ENCODE measurements at regions not wholly inside any gene's neighbourhood (a gene's known extent, or its start where the extent isn't known, plus 50 kb on each side); places are given as distances from the start of the nearest gene placed in this dataset.

DNA sequence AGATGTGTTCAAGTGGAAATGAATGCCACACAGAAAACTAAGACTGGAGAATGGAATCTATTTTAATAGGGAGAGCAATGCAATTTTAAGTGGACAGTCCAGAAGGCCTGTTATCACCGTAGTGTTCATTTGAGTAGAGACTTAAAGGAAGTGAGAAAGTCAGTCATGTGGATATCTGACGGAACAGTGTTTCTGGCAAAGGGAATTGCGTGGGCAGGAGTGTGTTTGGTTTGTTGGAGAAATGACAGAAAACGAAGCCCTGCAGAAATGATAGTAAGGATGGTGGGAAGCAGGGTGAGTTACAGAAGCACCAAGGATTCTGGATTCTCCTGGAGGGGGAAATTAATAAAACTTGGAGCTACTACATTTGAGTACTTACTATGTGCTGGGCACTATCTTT, 776.6 kb downstream of the MED13L start:
- no peak for TF ChIP-seq POLR2A (IDR thresholded peaks at IDR 0.05; ENCODE audit: extremely low read depth, insufficient read length)
- TF ChIP-seq MYC (IDR thresholded peaks at IDR 0.05; ENCODE audit: low read depth, low read length): no peak
- TF ChIP-seq, protein P1, sequence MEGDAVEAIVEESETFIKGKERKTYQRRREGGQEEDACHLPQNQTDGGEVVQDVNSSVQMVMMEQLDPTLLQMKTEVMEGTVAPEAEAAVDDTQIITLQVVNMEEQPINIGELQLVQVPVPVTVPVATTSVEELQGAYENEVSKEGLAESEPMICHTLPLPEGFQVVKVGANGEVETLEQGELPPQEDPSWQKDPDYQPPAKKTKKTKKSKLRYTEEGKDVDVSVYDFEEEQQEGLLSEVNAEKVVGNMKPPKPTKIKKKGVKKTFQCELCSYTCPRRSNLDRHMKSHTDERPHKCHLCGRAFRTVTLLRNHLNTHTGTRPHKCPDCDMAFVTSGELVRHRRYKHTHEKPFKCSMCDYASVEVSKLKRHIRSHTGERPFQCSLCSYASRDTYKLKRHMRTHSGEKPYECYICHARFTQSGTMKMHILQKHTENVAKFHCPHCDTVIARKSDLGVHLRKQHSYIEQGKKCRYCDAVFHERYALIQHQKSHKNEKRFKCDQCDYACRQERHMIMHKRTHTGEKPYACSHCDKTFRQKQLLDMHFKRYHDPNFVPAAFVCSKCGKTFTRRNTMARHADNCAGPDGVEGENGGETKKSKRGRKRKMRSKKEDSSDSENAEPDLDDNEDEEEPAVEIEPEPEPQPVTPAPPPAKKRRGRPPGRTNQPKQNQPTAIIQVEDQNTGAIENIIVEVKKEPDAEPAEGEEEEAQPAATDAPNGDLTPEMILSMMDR (IDR thresholded peaks at IDR 0.05; ENCODE audit: low read depth, low read length): no peak
- TF ChIP-seq, protein P2, sequence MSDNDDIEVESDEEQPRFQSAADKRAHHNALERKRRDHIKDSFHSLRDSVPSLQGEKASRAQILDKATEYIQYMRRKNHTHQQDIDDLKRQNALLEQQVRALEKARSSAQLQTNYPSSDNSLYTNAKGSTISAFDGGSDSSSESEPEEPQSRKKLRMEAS (IDR thresholded peaks at IDR 0.05; ENCODE audit: low read depth, low read length): no peak
- no peak for DNase-seq (ENCODE audit: low read depth)
- no peak overlapping the region for H3K4me3 ChIP-seq (ENCODE audit: low read depth, low read length)

DNA sequence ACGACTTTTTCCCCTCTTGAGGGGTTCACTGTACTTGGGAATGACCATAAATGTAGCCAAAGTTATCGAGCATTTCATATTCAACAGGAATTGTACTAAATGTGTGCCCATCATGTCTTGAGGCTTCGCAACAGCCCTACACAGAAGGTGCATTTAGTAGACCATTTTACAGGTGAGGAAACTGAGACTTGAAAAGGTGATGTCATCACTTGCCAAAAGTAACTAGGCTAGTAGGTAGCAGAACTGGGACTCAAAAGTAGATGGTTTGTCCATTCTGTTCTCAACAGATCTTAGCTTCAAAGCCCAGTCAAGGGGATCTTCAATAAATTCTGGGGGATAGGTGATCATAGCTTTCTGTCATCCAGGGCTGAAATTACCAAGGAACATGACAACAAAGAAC, 782.2 kb downstream of the MED13L start:
- DNase-seq (ENCODE audit: low read depth): no peak
- TF ChIP-seq POLR2A (IDR thresholded peaks at IDR 0.05; ENCODE audit: extremely low read depth, insufficient read length): no peak
- TF ChIP-seq, protein P1 (IDR thresholded peaks at IDR 0.05; ENCODE audit: low read depth, low read length): no peak
- TF ChIP-seq, protein P2 (IDR thresholded peaks at IDR 0.05; ENCODE audit: low read depth, low read length): no peak
- TF ChIP-seq MYC (IDR thresholded peaks at IDR 0.05; ENCODE audit: low read depth, low read length): no peak
- no peak overlapping the region for H3K4me3 ChIP-seq (ENCODE audit: low read depth, low read length)

DNA sequence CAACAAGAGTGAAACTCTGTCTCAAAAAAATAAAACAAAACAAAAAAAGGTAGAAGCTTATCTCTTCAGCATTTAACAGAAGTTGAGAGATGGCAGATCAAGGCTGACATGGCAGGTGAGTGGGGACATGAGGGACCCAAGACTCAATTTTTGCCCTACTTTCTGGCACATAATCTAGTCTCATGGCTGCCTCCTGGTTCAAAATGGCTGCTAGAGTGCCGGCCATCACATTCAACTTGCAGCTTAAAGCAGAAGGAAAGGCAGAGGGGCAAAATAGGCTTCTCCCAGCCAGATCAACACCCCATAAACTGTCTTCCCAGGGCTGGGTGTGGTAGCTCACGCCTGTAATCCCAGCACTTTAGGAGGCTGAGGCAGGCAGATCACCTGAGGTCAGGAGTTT, 784.9 kb downstream of the MED13L start:
- TF ChIP-seq, protein P2 (IDR thresholded peaks at IDR 0.05; ENCODE audit: low read depth, low read length): no peak
- TF ChIP-seq MYC (IDR thresholded peaks at IDR 0.05; ENCODE audit: low read depth, low read length) (no peak), POLR2A (IDR thresholded peaks at IDR 0.05; ENCODE audit: extremely low read depth, insufficient read length) (no peak)
- H3K4me3 ChIP-seq (ENCODE audit: low read depth, low read length): no peak overlapping the region
- no peak for DNase-seq (ENCODE audit: low read depth)

DNA sequence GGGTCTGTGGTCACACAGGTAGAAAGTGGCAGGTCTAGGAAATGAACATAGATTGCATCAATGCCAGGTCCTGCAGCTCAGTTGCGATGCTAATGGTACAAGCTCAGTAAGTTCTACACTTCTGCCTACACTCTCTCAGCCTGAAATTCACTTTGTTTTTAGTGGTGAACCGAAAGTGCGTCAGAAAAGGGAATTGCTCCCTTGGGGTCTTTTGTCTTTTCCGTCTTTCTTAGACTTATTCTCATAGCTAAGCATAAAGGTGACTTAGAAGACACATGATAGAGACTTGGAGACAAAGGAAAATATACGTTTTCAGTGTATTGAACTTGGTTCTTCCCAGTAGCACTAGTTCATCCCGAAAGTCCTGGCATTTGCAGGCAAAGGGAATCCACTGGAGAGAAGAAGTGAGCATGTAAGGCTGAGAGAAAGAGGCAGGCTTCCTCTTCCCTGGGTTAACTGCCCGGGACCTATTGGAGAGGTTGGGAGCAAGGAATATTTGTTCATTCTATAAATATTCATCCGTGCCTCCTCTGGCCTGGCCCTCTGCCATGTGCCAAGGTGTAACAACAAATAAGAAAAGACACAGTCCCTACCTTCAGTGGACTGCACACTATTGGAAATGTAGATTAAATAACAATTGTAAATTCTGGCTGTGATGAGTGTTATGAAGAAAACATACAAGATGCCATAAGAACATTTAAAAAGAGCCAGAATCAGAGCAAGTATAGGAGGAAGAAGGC, 785.8 kb downstream of the MED13L start:
- H3K4me3 ChIP-seq (ENCODE audit: low read depth, low read length): no peak overlapping the region
- no peak for DNase-seq (ENCODE audit: low read depth)
- no peak for TF ChIP-seq POLR2A (IDR thresholded peaks at IDR 0.05; ENCODE audit: extremely low read depth, insufficient read length)
- no peak for TF ChIP-seq MYC (IDR thresholded peaks at IDR 0.05; ENCODE audit: low read depth, low read length)
- TF ChIP-seq, protein P1 (IDR thresholded peaks at IDR 0.05; ENCODE audit: low read depth, low read length): no peak
- TF ChIP-seq, protein P2 (IDR thresholded peaks at IDR 0.05; ENCODE audit: low read depth, low read length): no peak

DNA sequence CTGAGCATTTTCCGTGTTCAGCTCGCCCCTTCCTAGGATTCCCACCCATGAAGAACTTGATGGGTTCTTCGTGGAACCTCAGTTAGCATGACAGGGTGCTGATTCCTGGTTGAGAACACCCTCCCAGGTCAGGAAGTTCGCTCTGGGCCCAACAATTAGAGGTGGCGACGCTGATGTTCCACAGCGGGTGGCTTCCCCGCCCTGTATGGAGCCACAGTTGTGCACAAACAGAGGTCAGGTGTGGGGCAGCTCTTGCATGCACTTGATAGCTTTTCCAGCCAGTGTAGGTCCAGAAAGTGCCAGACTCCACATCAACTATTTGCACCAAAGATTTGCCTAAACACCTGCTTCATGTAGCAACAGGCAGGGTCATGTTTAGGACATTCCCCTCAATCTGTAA, 788.2 kb downstream of the MED13L start:
- TF ChIP-seq, protein P1 (IDR thresholded peaks at IDR 0.05; ENCODE audit: low read depth, low read length): no peak
- TF ChIP-seq, protein P2 (IDR thresholded peaks at IDR 0.05; ENCODE audit: low read depth, low read length): no peak
- TF ChIP-seq POLR2A (IDR thresholded peaks at IDR 0.05; ENCODE audit: extremely low read depth, insufficient read length) (no peak), MYC (IDR thresholded peaks at IDR 0.05; ENCODE audit: low read depth, low read length) (no peak)
- H3K4me3 ChIP-seq (ENCODE audit: low read depth, low read length): no peak overlapping the region
- no peak for DNase-seq (ENCODE audit: low read depth)

DNA sequence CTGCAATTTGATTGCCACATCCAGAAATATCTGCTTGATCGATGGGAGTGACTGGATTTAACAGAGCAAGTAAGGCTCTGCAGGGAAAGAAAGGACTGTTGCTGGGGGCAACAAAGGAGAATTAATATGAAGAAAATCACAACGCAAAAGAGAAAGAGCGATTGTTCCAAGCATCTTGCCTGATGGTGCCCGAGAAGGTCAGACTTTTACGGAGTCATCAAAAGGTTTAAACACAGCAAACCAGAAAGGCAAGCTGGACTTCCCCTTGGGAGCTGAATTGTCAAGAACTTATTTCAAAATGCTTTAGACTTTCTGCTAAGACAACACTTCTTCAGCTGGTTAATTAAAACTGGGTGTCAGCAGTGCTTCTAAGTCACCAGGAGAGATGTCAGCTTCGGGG, 791.5 kb downstream of the MED13L start:
- no peak overlapping the region for H3K4me3 ChIP-seq (ENCODE audit: low read depth, low read length)
- DNase-seq (ENCODE audit: low read depth): no peak
- TF ChIP-seq POLR2A (IDR thresholded peaks at IDR 0.05; ENCODE audit: extremely low read depth, insufficient read length) (no peak), MYC (IDR thresholded peaks at IDR 0.05; ENCODE audit: low read depth, low read length) (no peak)
- TF ChIP-seq, protein P2 (IDR thresholded peaks at IDR 0.05; ENCODE audit: low read depth, low read length): no peak
- TF ChIP-seq, protein P1 (IDR thresholded peaks at IDR 0.05; ENCODE audit: low read depth, low read length): no peak
